ENCODE measurements at regions not wholly inside any gene's neighbourhood (a gene's known extent, or its start where the extent isn't known, plus 50 kb on each side); places are given as distances from the start of the nearest gene placed in this dataset.

DNA sequence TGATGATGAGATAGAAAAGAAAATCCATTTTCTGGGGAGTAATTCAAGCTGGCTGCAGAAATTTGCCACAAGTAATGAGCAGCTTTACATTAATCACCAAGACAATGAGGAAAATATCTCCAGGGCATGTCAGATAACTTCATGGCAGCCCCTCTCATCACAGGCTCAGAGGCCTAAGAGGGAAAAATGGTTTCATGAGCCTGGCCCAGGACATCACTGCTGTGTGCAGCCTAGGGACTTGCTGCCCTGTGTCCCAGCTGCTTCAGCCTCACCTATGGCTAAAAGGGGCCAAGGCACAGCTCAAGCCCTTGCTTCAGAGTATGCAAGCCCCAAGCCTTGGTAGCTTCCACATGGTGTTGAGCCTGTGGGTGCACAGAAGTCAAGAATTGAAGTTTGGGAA is 161.7 kb downstream of the OPA1 start:
- Histone ChIP-seq H3K4me3 (ENCODE audit: control insufficient read depth in 1 of 2, extremely low read depth in 1 of 2, low read length in 1 of 2) (no peak overlapping the region), H3K4me1 (ENCODE audit: control insufficient read depth in 1 of 2, extremely low read depth in 1 of 2, insufficient read depth in 2 of 2, low read length in 2 of 2) (no peaks in the 10 kb centered on the region), H3K27ac (ENCODE audit: low read length) (no peak overlapping the region), H3K9me3 (peaks cover 3% of the 10 kb centered on the region), H3K36me3 (ENCODE audit: control insufficient read depth in 2 of 2, extremely low read depth in 1 of 2, insufficient read depth in 1 of 2, low read length in 1 of 2) (no peaks in the 10 kb centered on the region), H3K27me3 (replicated peaks in 1 of 2; ENCODE audit: control insufficient read depth in 2 of 2, extremely low read depth in 1 of 2, insufficient read depth in 2 of 2, low read length in 1 of 2) (peaks cover 0 to 10% of the 10 kb centered on the region in 2 experiments)
- ATAC-seq (replicated peaks in 1 of 4) (no peak), DNase-seq (no peak)
- Mint-ChIP-seq H3K9me3 (peaks cover 8 to 28% (median 18%) of the 10 kb centered on the region in 3 donors), H3K4me3 (no peak overlapping the region), H3K27me3 (peaks cover 16 to 37% of the 10 kb centered on the region in 2 donors), H3K36me3 (peaks cover 12% of the 10 kb centered on the region), H3K4me1 (no peaks in the 10 kb centered on the region), H3K27ac (no peak overlapping the region)
- POLR2A ChIA-PET, result no interaction called here
- CTCF ChIA-PET, result no interaction called here

DNA sequence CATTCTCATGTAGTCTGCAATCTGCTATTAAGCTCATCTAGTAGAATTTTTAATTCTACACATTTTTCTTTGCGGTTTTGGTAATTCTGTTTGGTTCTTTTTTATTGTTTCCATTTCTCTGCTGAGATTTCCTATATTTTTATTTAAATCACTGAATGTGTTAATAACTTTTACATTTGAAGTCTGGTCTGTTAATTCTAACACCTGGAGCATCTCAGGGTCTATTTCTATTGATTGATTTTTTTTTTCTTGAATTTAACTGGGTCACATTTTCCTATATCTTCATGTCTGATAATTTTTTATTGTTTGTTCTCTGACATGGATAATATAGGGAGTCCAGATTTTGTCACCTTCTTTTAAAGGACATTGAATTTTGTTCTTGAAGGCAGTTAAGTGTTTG is 163.5 kb downstream of the OPA1 start:
- Mint-ChIP-seq H3K4me1 (no peaks in the 10 kb centered on the region), H3K9me3 (peaks cover 8 to 28% (median 18%) of the 10 kb centered on the region in 3 donors), H3K36me3 (peaks cover 12% of the 10 kb centered on the region), H3K27ac (no peak overlapping the region), H3K4me3 (no peak overlapping the region), H3K27me3 (peaks cover 16 to 37% of the 10 kb centered on the region in 2 donors)
- H3K27me3 ChIP-seq (replicated peaks in 1 of 2; ENCODE audit: control insufficient read depth in 2 of 2, extremely low read depth in 1 of 2, insufficient read depth in 2 of 2, low read length in 1 of 2), result peaks cover 0 to 10% of the 10 kb centered on the region in 2 experiments
- H3K4me1 ChIP-seq (ENCODE audit: control insufficient read depth in 1 of 2, extremely low read depth in 1 of 2, insufficient read depth in 2 of 2, low read length in 2 of 2), result no peaks in the 10 kb centered on the region
- no peaks in the 10 kb centered on the region for H3K36me3 ChIP-seq (ENCODE audit: control insufficient read depth in 2 of 2, extremely low read depth in 1 of 2, insufficient read depth in 1 of 2, low read length in 1 of 2)
- no peak overlapping the region for H3K4me3 ChIP-seq (ENCODE audit: control insufficient read depth in 1 of 2, extremely low read depth in 1 of 2, low read length in 1 of 2)
- H3K27ac ChIP-seq (ENCODE audit: low read length), result no peak overlapping the region
- ATAC-seq (replicated peaks in 1 of 4) (no peak), DNase-seq (no peak)
- no CpG with 5 or more reads among the region's 1 CpG for WGBS (ENCODE audit: insufficient coverage)
- POLR2A ChIA-PET, result interaction anchor here in 1 of 2 donors (0.5 to 0.7 kb wide), 3 partner anchors 8 to 498 kb away, joined by 3 read pairs; no protein-coding TSS in a partner anchor
- H3K9me3 ChIP-seq, result peaks cover 3% of the 10 kb centered on the region
- CTCF ChIA-PET, result no interaction called here

DNA sequence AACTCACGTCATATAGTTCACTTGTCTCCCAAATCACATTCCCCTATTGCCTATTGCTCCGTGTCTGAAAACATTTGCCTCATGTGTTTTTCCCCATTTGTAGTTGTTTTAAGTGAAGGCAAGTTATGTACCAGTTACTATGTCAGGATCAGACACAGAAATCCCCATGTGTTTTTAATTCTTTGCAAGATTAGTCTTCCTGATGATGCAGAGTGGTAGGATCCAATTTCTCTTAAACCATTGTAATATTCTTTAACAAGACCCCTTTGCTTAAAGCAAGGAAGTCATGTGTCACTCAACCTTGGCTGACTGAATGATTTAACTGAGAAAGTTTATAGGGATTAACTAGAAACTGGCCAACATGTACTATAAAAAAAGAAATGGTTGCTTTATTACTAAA is 164.4 kb downstream of the OPA1 start:
- Mint-ChIP-seq H3K27ac (no peak overlapping the region), H3K4me3 (no peak overlapping the region), H3K4me1 (no peaks in the 10 kb centered on the region), H3K9me3 (peaks cover 8 to 28% (median 18%) of the 10 kb centered on the region in 3 donors), H3K27me3 (peaks cover 12 to 33% of the 10 kb centered on the region in 2 donors), H3K36me3 (peaks cover 12% of the 10 kb centered on the region)
- peaks cover 0 to 12% of the 10 kb centered on the region in 2 experiments for H3K27me3 ChIP-seq (replicated peaks in 1 of 2; ENCODE audit: control insufficient read depth in 2 of 2, extremely low read depth in 1 of 2, insufficient read depth in 2 of 2, low read length in 1 of 2)
- no peak overlapping the region for H3K27ac ChIP-seq (ENCODE audit: low read length)
- no peaks in the 10 kb centered on the region for H3K36me3 ChIP-seq (ENCODE audit: control insufficient read depth in 2 of 2, extremely low read depth in 1 of 2, insufficient read depth in 1 of 2, low read length in 1 of 2)
- DNase-seq, result no peak
- POLR2A ChIA-PET, result interaction anchor here in 1 of 2 donors (0.6 kb wide), 1 partner anchor 49 kb away, joined by 3 read pairs; no protein-coding TSS in a partner anchor
- no peaks in the 10 kb centered on the region for H3K4me1 ChIP-seq (ENCODE audit: control insufficient read depth in 1 of 2, extremely low read depth in 1 of 2, insufficient read depth in 2 of 2, low read length in 2 of 2)
- no peak overlapping the region for H3K4me3 ChIP-seq (ENCODE audit: control insufficient read depth in 1 of 2, extremely low read depth in 1 of 2, low read length in 1 of 2)
- CTCF ChIA-PET, result no interaction called here
- no peak for ATAC-seq (replicated peaks in 1 of 4)
- peaks cover 3% of the 10 kb centered on the region for H3K9me3 ChIP-seq
- WGBS (ENCODE audit: insufficient coverage), result no CpG with 5 or more reads among the region's 2 CpGs

DNA sequence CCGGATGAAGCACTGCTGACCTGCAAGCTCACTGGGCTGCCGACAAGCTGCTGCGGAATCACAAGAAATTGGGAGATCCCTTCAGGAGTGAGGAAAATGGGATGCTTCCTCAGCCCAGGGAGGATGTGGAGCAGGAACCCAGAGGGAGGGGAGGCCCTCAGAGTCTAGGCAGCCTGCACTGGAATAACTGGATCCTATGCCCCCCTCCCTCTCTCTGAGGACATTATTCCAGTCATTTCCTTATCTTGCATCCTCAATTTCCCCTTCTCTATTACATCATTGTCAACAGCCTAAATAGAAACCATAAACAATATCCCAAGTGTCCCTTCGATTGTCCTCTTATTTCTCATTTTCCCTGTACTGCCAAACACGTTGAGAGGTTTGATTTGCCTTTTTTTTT is 169.0 kb downstream of the OPA1 start:
- POLR2A ChIA-PET, result no interaction called here
- Histone ChIP-seq H3K36me3 (ENCODE audit: control insufficient read depth in 2 of 2, extremely low read depth in 1 of 2, insufficient read depth in 1 of 2, low read length in 1 of 2) (no peaks in the 10 kb centered on the region), H3K9me3 (no peaks in the 10 kb centered on the region), H3K27ac (ENCODE audit: low read length) (no peak overlapping the region), H3K4me3 (ENCODE audit: control insufficient read depth in 1 of 2, extremely low read depth in 1 of 2, low read length in 1 of 2) (no peak overlapping the region), H3K27me3 (replicated peaks in 1 of 2; ENCODE audit: control insufficient read depth in 2 of 2, extremely low read depth in 1 of 2, insufficient read depth in 2 of 2, low read length in 1 of 2) (peaks cover 0 to 8% of the 10 kb centered on the region in 2 experiments), H3K4me1 (ENCODE audit: control insufficient read depth in 1 of 2, extremely low read depth in 1 of 2, insufficient read depth in 2 of 2, low read length in 2 of 2) (no peaks in the 10 kb centered on the region)
- CTCF ChIA-PET, result no interaction called here
- DNase-seq, result no peak
- no peak overlapping the region for H3K4me3 Mint-ChIP-seq
- H3K36me3 Mint-ChIP-seq, result peaks cover 5% of the 10 kb centered on the region
- peaks cover 5 to 15% (median 8%) of the 10 kb centered on the region in 3 donors for H3K9me3 Mint-ChIP-seq
- H3K27me3 Mint-ChIP-seq, result peaks cover 15 to 18% of the 10 kb centered on the region in 2 donors
- no peaks in the 10 kb centered on the region for H3K4me1 Mint-ChIP-seq
- no peak for ATAC-seq (replicated peaks in 1 of 4)
- 100% methylated on average over 3 of the region's 5 CpGs for WGBS (ENCODE audit: insufficient coverage)
- no peak overlapping the region for H3K27ac Mint-ChIP-seq

DNA sequence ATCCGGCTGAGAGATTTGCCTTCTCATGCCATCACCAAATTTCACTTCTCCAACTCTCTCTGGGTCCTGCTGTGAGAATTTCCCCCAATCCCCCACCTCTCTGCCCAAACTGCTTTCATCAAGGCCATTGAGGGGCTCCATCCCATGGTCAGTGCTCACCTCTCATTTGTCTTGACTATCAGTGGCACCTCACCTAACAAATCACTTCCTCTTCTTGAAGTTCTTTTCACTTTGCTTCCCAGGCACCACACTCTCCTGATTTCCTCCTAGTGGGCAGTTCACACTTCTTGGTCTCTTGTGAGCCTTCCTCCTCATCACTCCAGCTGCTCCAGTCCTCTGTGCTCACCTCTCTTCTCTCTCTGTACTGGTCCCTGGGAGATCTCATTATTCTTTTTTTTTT is 169.6 kb downstream of the OPA1 start:
- CTCF ChIA-PET, result no interaction called here
- 100% methylated on average over 1 of the region's 1 CpG for WGBS (ENCODE audit: insufficient coverage)
- Mint-ChIP-seq H3K36me3 (no peaks in the 10 kb centered on the region), H3K9me3 (peaks cover 0 to 8% (median 4%) of the 10 kb centered on the region in 3 donors), H3K27me3 (peaks cover 13 to 15% of the 10 kb centered on the region in 2 donors), H3K4me1 (no peaks in the 10 kb centered on the region), H3K27ac (no peak overlapping the region), H3K4me3 (no peak overlapping the region)
- DNase-seq (no peak), ATAC-seq (replicated peaks in 1 of 4) (no peak)
- H3K9me3 ChIP-seq, result no peaks in the 10 kb centered on the region
- peaks cover 0 to 8% of the 10 kb centered on the region in 2 experiments for H3K27me3 ChIP-seq (replicated peaks in 1 of 2; ENCODE audit: control insufficient read depth in 2 of 2, extremely low read depth in 1 of 2, insufficient read depth in 2 of 2, low read length in 1 of 2)
- POLR2A ChIA-PET, result no interaction called here
- H3K36me3 ChIP-seq (ENCODE audit: control insufficient read depth in 2 of 2, extremely low read depth in 1 of 2, insufficient read depth in 1 of 2, low read length in 1 of 2), result no peaks in the 10 kb centered on the region
- H3K4me1 ChIP-seq (ENCODE audit: control insufficient read depth in 1 of 2, extremely low read depth in 1 of 2, insufficient read depth in 2 of 2, low read length in 2 of 2), result no peaks in the 10 kb centered on the region
- H3K27ac ChIP-seq (ENCODE audit: low read length), result no peak overlapping the region
- no peak overlapping the region for H3K4me3 ChIP-seq (ENCODE audit: control insufficient read depth in 1 of 2, extremely low read depth in 1 of 2, low read length in 1 of 2)

DNA sequence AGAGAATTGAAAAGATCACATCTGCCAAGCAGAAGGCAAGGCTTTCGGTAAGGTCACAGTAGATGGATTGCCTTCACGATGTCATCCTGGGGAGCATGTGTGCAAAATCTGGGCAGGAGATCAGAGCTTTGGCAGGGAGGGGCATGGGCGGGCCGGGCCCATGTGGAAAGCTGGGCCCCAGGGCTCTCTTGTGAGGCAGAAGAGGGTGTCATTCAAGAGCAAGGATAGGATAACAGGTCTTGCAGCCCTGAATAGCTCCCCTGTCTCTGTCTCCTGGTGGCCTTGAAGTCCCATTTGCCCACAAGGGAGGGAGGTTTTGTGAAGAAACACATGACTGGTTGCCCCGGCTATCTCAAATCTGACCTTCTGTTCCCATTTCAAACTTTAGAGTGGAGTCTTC is 172.0 kb downstream of the OPA1 start:
- Mint-ChIP-seq H3K4me3 (no peak overlapping the region), H3K36me3 (no peaks in the 10 kb centered on the region), H3K4me1 (no peaks in the 10 kb centered on the region), H3K27me3 (peaks cover 5 to 15% of the 10 kb centered on the region in 2 donors), H3K27ac (no peak overlapping the region), H3K9me3 (no peaks in the 10 kb centered on the region)
- H3K4me1 ChIP-seq (ENCODE audit: control insufficient read depth in 1 of 2, extremely low read depth in 1 of 2, insufficient read depth in 2 of 2, low read length in 2 of 2), result no peaks in the 10 kb centered on the region
- H3K27ac ChIP-seq (ENCODE audit: low read length), result no peak overlapping the region
- peaks cover 0 to 8% of the 10 kb centered on the region in 2 experiments for H3K27me3 ChIP-seq (replicated peaks in 1 of 2; ENCODE audit: control insufficient read depth in 2 of 2, extremely low read depth in 1 of 2, insufficient read depth in 2 of 2, low read length in 1 of 2)
- WGBS (ENCODE audit: insufficient coverage), result 76% methylated on average over 2 of the region's 5 CpGs
- no peak for ATAC-seq (replicated peaks in 1 of 4)
- no peaks in the 10 kb centered on the region for H3K36me3 ChIP-seq (ENCODE audit: control insufficient read depth in 2 of 2, extremely low read depth in 1 of 2, insufficient read depth in 1 of 2, low read length in 1 of 2)
- H3K9me3 ChIP-seq, result no peaks in the 10 kb centered on the region
- no peak for DNase-seq
- CTCF ChIA-PET, result no interaction called here
- no peak overlapping the region for H3K4me3 ChIP-seq (ENCODE audit: control insufficient read depth in 1 of 2, extremely low read depth in 1 of 2, low read length in 1 of 2)
- POLR2A ChIA-PET, result interaction anchor here in 1 of 2 donors (0.5 kb wide), 1 partner anchor 570 kb away, joined by 3 read pairs; no protein-coding TSS in a partner anchor
